ENCODE measurements at regions not wholly inside any gene's neighbourhood (a gene's known extent, or its start where the extent isn't known, plus 50 kb on each side); places are given as distances from the start of the nearest gene placed in this dataset.

- DNase-seq = no peak
- H3K27me3 ChIP-seq = no peaks in the 10 kb centered on the region
- no peak overlapping the region for H3K27ac ChIP-seq
- no peak overlapping the region for H3K4me3 ChIP-seq
- no peaks in the 10 kb centered on the region for H3K36me3 ChIP-seq
- TF ChIP-seq, protein P1, sequence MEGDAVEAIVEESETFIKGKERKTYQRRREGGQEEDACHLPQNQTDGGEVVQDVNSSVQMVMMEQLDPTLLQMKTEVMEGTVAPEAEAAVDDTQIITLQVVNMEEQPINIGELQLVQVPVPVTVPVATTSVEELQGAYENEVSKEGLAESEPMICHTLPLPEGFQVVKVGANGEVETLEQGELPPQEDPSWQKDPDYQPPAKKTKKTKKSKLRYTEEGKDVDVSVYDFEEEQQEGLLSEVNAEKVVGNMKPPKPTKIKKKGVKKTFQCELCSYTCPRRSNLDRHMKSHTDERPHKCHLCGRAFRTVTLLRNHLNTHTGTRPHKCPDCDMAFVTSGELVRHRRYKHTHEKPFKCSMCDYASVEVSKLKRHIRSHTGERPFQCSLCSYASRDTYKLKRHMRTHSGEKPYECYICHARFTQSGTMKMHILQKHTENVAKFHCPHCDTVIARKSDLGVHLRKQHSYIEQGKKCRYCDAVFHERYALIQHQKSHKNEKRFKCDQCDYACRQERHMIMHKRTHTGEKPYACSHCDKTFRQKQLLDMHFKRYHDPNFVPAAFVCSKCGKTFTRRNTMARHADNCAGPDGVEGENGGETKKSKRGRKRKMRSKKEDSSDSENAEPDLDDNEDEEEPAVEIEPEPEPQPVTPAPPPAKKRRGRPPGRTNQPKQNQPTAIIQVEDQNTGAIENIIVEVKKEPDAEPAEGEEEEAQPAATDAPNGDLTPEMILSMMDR (IDR thresholded peaks at IDR 0.05) = no peak
- TF ChIP-seq EP300 (IDR thresholded peaks at IDR 0.05) (no peak), POLR2A (IDR thresholded peaks at IDR 0.05) (no peak), POLR2AphosphoS5 (IDR thresholded peaks at IDR 0.05) (no peak)
- WGBS, 5 donors = 75 to 83% (median 82%) methylated on average over 5 of the region's 5 CpGs
- no peaks in the 10 kb centered on the region for H3K4me1 ChIP-seq
- intact Hi-C loops (cut with DNase I; ENCODE audit: low total_unique reads) = no loop called here
- peaks cover 0 to 4% (median 0%) of the 10 kb centered on the region in 4 donors for H3K9me3 ChIP-seq
Observed at GRCh38 chr2:153644955-153645354, 166.4 kb upstream of the RPRM start.

- no peak overlapping the region for H3K27ac ChIP-seq
- no peaks in the 10 kb centered on the region for H3K27me3 ChIP-seq
- intact Hi-C loops (cut with DNase I; ENCODE audit: low total_unique reads) = no loop called here
- no peak for TF ChIP-seq POLR2AphosphoS5 (IDR thresholded peaks at IDR 0.05)
- TF ChIP-seq POLR2A (IDR thresholded peaks at IDR 0.05) = no peak
- no peak for TF ChIP-seq EP300 (IDR thresholded peaks at IDR 0.05)
- TF ChIP-seq, protein P1 (IDR thresholded peaks at IDR 0.05) = no peak
- peaks cover 0 to 4% (median 0%) of the 10 kb centered on the region in 4 donors for H3K9me3 ChIP-seq
- peak in 1 of 2 donors; percentile 42 for DNase-seq
- H3K36me3 ChIP-seq = no peaks in the 10 kb centered on the region
- H3K4me3 ChIP-seq = no peak overlapping the region
- no peaks in the 10 kb centered on the region for H3K4me1 ChIP-seq
Observed at GRCh38 chr2:153645599-153645998, 167.0 kb upstream of the RPRM start.

- Histone ChIP-seq H3K9me3 (peaks cover 0 to 6% (median 0%) of the 10 kb centered on the region in 4 donors), H3K27me3 (no peaks in the 10 kb centered on the region), H3K4me3 (no peak overlapping the region), H3K36me3 (no peaks in the 10 kb centered on the region), H3K27ac (no peak overlapping the region), H3K4me1 (no peaks in the 10 kb centered on the region)
- DNase-seq = no peak
- 83 to 95% (median 90%) methylated on average over 1 of the region's 1 CpG for WGBS, 5 donors
- TF ChIP-seq EP300 (IDR thresholded peaks at IDR 0.05) = no peak
- TF ChIP-seq POLR2A (IDR thresholded peaks at IDR 0.05) = no peak
- TF ChIP-seq, protein P1 (IDR thresholded peaks at IDR 0.05) = no peak
- TF ChIP-seq POLR2AphosphoS5 (IDR thresholded peaks at IDR 0.05) = no peak
- intact Hi-C loops (cut with DNase I; ENCODE audit: low total_unique reads) = no loop called here
Observed at GRCh38 chr2:153657651-153658050, 179.1 kb upstream of the RPRM start.

- no peak for DNase-seq
- no peaks in the 10 kb centered on the region for H3K27me3 ChIP-seq
- H3K9me3 ChIP-seq = peaks cover 0 to 27% (median 9%) of the 10 kb centered on the region in 4 donors
- no peak for TF ChIP-seq POLR2AphosphoS5 (IDR thresholded peaks at IDR 0.05)
- no peak for TF ChIP-seq POLR2A (IDR thresholded peaks at IDR 0.05)
- TF ChIP-seq, protein P1 (IDR thresholded peaks at IDR 0.05) = no peak
- no peak for TF ChIP-seq EP300 (IDR thresholded peaks at IDR 0.05)
- no peaks in the 10 kb centered on the region for H3K4me1 ChIP-seq
- no peak overlapping the region for H3K4me3 ChIP-seq
- 73 to 86% (median 83%) methylated on average over 3 of the region's 3 CpGs for WGBS, 5 donors
- H3K27ac ChIP-seq = no peak overlapping the region
- no peaks in the 10 kb centered on the region for H3K36me3 ChIP-seq
- intact Hi-C loops (cut with DNase I; ENCODE audit: low total_unique reads) = no loop called here
Observed at GRCh38 chr2:153661801-153662200, 183.2 kb upstream of the RPRM start.
